ENCODE measurements at regions not wholly inside any gene's neighbourhood (a gene's known extent, or its start where the extent isn't known, plus 50 kb on each side); places are given as distances from the start of the nearest gene placed in this dataset.

GRCh38 chr5:171663311-171664085 is 122.1 kb upstream of the SMIM23 start (continued):
- TF ChIP-seq NANOG (IDR thresholded peaks at IDR 0.05; ENCODE audit: insufficient read depth, low read depth, low read length, poor library complexity, severe bottlenecking) (no peak), MAFK (IDR thresholded peaks at IDR 0.05; ENCODE audit: low read depth, low read length) (no peak), SUZ12 (IDR thresholded peaks at IDR 0.05; ENCODE audit: low read length) (no peak), KDM1A (IDR thresholded peaks at IDR 0.05; ENCODE audit: borderline replicate concordance, low read length) (no peak), YY1 (IDR thresholded peaks at IDR 0.05; ENCODE audit: low read depth, low read length) (no peak), CHD1 (IDR thresholded peaks at IDR 0.05; ENCODE audit: low read depth, low read length) (no peak), RNF2 (IDR thresholded peaks at IDR 0.05; ENCODE audit: borderline replicate concordance, low read depth, low read length, missing control alignments, poor library complexity, severe bottlenecking) (no peak)

Data from H1 (cell line).